D721Med (cell line): ENCODE measurements at regions not wholly inside any gene's neighbourhood (a gene's known extent, or its start where the extent isn't known, plus 50 kb on each side); places are given as distances from the start of the nearest gene placed in this dataset.

Experiments
- DNase-seq: peaks from one replicate; pipeline ENCODE4 v3.0.0; 2011; ENCODE audit warnings: low spot score; ENCODE audit not compliant: insufficient read length
- FAIRE-seq: peaks from 2 replicates; lab custom pipeline; 2011; peaks lifted over from hg19 to GRCh38; lab: Jason Lieb, UNC
- CTCF ChIP-seq: IDR thresholded peaks from 2 replicates; pipeline ENCODE4 v1.5.1; 2012; ENCODE audit warnings: mild to moderate bottlenecking, control low read depth; ENCODE audit not compliant: insufficient read depth; ENCODE audit errors: missing control alignments

- FAIRE-seq, result peak; percentile 77
- no peak for DNase-seq
- no peak for TF ChIP-seq CTCF
These were observed 62.9 kb upstream of the IZUMO3 start for GRCh38 chr9:24608599-24608998.

- FAIRE-seq, result no peak
- no peak for DNase-seq
- TF ChIP-seq CTCF, result no peak
These were observed 57.1 kb upstream of the IZUMO3 start for GRCh38 chr9:24602693-24603352.
